NCI-H774 (cell line): ENCODE measurements at regions not wholly inside any gene's neighbourhood (a gene's known extent, or its start where the extent isn't known, plus 50 kb on each side); places are given as distances from the start of the nearest gene placed in this dataset.

Experiments used
- DNase-seq: peaks from one replicate; lab custom pipeline; 2025; lab: John Stamatoyannopoulos, UW

DNA sequence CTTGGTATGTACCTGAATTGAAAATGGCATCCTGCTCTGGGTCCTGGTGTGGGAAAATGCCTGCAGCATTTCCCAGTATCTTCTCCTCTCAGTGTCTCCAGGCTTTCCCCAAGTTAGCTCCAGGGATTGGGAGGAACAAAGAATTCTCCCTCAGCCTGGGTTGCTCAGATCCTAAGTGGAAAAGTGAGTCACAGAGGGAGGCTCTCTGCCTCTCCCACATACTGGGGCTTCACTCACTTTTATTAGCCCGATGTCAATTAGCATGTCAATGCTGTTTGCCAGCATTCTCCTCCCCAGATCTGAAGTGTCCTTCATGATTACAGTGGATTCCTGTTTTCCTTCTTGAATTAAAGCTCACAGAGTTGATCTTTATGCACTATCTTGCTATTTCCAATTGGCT lies 655.0 kb downstream of the EPHA3 start:
- no peak for DNase-seq

DNA sequence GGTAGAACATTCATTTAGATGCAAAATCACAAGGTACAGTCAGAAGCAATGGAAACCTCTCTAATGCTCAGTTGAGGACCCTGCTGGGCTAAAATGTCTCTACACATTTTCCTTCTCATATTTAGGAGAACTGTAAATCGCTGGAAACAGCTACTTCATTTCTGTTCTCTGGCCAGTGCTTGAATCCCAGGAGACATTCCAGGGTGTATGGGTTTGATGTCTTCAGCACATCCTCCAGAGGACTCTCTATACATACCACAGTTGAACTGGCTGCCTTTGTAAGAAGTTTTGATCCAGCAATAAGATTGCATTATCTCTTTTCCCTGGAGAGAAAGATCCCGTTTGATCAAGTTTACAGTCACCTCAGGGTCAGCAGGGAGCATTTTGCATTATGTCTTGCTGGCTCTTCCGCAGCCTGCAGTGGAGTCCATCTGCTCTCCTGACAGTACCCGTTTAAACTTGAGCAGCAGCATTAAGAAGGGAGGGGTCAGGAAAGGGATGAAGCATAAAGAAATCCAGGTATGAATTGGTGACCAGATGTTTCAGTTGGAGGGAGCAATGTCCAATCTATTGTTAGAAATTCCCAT lies 676.0 kb downstream of the EPHA3 start:
- DNase-seq, result no peak

DNA sequence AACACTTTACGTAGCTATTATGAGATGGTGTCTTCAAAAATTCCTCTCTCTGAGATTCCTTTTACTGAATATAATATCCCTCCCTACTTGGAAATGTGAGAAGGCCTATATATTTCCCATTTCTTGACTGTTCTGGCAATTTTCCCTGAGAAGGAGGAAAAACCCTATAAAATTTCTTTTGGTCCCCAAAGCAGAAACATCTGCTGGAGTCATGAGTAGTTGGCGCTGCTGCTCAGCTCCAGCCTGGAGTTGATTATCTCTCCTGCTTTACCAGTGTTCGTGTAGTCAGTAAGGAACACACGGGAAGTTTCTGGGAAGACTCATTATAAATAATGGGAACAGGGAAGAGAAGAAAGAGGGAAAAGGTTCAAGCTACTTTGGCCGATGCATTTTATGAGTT lies 680.1 kb downstream of the EPHA3 start:
- DNase-seq, result no peak

DNA sequence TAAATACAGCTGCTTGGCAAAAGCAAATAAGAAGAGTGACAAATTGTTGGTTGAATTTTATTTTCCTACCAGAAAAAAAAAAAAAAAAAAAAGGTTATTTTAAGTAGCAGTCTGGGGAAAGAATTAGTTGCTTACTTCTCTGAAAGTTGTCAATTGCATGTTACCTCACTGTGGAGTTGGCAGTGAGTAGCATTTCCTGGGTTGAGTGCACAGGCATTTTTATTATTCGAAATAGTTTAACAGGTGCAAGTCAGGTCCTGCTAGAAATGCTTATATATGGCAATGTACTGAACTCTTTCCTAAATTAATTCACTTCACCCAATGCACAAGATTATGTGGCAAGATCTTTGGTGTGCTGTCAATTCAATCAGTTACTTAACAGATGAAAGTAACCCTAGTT lies 680.6 kb downstream of the EPHA3 start:
- DNase-seq, result no peak

DNA sequence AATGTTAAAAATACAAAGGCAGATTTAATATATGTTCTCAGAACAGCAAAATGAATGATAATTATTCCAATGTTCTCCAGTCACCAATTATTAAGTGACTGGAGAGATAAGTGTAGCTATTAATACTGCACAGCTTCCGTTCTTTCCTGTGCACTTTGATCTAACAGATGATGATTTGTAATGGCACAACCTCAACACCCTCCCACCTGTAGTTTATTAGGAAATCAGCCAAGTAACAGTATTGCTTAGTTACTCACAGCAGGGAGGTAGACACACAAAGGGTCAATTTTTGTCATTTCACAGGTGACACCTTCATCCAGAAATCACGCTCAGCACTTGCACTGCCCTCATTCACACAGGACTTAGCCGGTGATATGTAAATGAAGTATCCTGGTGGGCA lies 688.1 kb downstream of the EPHA3 start:
- peak; percentile 35 for DNase-seq

DNA sequence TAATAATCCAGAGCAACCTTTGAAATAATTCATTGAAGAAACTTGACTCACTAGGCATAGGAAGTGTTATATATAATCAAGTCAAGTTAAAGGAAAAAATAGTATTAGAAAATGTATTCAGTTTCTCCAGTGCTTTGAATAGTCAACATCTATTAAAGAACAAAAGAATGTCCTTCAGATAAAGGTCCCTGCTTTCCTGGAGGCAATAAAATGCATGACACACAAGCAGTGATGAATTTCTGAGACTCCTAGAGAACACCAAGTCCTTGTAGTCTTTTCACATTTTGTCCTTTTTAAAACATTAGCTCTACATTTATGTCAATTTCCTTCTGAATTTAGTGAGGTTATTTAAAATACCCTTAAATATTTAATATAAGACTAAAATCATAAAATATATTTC lies 695.5 kb downstream of the EPHA3 start:
- no peak for DNase-seq

DNA sequence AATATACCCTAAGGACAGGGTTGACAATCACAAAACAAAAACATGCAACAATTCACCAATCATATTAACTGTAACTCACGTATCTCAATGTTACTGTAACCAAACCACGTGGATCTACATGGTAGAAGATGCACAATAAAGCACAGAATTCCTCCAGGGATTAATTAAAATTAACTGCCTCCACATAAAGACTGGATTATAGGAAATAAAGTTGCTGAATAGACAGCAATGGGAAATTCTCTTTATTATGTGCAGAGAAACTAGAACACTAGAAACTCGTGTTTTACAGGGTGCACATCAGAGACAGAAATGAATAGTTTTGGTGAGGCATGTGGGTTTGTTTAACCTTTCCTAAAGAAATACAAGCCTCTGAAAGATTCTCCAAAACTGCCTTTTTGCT lies 696.3 kb downstream of the EPHA3 start:
- no peak for DNase-seq

DNA sequence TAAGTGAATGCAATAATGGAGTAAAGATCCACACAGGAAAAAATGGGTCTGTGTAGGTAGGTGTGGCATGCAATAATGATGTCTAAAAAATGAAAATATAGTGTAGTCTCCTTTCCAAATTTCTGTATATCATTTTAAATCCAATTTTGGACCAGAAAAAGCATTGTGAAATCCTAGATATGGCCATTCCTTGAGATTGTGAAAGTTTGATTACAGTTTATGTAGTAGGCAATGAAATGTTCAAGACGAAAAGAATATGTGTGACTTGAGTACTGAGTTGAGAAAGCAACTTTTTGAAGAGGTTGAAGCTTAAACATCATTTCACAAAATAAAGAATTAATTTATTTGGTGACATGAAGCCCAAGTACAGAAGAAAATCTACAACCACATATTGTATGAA lies 698.7 kb downstream of the EPHA3 start:
- DNase-seq, result no peak

DNA sequence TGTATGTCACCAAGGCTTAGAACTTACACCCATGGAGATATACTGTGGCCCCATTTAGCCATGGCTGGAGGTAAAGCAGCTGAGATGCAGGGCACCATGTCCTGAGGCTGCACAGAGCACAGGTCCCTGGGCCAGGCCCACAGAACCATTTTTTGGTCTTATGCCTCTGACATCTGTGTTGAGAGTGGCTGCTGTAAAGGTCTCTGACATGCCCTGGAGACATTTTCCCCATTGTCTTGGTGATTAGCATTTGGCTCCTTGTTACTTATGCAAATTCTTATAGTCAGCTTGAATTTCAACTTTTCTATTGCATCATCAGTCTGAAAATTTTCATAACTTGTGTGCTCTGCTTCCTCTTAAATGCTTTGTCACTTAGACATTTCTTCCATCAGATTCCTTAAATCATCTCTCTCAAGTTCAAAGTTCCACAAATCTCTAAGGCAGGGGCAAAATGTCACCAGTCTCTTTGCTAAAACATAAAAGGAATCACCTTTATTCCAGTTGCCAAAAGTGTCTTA lies 701.3 kb downstream of the EPHA3 start:
- no peak for DNase-seq

DNA sequence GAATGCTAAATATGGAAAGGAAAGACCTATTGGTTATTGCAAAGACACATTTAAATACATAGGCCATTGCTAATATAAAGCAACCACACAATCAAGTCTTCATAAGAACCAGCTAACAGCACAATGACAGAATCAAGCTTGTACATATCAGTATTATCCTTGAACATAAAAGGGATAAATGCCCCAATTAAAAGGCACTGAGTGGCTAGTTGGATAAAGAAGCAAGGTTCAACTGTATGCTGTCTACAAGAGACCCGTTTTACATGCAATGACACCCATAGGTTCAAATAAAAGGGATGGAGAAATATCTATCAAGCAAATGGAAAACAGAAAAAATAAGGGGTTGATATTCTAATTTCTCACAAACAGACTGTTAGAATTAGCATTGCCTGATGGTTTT lies 706.1 kb downstream of the EPHA3 start:
- no peak for DNase-seq

DNA sequence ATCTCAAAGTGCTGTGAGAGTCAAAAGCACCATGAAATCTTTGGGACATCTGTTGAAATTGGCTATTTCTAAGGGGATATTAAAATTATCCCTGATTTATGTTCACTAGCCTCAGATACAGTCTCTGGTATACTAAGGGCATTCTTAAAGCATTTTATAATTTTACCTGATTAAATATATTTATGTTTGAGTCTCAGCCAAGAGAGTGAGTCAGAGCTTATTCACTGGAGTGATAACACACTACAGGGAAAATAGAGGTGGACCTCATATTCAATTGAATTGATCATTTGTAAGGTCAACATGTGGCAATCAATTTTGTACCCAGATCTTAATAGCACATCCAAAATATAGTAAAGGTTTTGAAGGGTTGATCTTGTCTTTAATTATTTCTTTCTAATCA lies 733.6 kb downstream of the EPHA3 start:
- DNase-seq, result no peak

DNA sequence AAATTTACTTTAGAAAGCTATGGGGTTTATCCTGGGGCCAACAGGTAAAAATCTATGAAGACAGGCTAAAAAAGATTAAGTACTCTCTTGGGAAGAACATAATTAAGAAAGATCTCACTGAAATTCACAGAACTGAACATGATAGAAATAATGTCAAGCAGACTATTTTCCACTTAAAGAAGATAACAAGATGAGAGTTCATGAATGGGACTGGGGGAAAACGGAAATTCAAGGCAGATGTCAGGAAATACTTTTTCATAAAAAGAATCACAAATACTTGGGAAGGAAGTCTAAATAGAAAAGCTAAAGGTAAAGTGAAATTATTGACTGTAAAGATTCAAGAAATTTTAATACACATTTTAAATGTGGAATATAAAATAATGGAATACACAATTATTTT lies 737.6 kb downstream of the EPHA3 start:
- no peak for DNase-seq

DNA sequence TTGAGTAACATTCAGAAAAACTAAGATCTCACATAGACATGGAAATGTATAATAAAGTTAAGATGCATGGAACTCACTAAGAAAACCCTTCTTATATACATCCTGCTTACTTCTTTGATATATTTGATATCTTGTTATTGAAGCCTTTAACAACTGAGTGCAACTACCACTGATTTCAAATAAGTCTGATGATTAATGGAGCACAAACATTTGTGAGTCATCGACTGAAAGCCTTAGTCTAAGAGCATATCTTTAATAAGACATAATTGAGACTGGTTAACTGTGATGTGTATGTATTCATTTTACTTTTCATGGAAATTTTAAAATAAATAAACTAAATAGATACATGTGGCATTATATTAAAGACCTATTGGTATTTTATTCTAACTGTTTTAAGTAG lies 740.5 kb downstream of the EPHA3 start:
- DNase-seq, result no peak

DNA sequence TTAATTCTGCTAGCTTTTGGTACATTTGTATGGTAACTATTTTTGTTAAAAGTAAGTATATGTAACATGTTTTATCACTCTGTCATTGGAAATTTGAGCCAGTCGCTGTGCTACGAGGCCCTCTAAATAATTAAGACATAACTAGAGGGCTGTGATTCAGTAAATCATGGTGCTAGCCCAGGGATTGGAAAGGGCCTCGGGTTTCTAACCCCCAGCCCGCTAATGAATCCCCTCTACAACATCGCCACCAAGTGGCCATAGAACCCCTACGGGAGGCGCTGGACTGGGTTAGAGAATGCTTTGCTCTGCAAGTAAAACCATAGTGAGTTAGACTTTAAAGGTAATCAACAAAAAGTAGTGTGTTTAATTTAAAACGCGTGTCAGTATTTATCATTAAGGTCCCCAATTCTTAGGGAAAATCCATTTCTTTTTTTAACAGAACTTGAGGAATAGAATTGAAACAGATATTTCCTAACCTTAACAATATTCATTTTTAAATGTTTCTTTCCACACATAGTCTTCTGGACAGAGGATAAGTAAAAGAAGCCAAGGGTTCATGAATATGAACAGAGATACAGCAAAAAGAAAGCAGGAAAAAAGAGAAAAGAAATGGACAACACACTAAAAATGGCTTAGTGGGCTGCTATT lies 744.7 kb downstream of the EPHA3 start:
- no peak for DNase-seq

DNA sequence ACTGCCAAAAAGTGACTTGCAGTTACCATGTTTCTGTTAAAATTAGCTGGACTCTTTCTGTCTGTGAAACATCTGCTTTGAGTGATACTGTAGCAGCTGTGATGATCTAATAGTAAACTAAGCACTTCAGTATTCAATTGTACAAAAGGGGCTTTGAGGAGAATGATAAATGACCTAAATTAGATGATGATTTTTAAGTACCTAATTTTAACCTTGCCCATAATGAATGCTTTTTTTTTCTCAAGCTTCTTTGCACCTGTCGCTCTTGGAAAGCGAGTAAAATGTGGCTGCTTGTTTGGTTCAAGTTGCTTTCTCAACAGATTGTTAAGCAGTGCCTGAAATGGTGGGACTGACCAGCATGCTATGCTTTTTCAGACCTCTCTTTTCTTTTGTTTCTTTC lies 752.3 kb downstream of the EPHA3 start:
- peak; percentile 77 for DNase-seq

DNA sequence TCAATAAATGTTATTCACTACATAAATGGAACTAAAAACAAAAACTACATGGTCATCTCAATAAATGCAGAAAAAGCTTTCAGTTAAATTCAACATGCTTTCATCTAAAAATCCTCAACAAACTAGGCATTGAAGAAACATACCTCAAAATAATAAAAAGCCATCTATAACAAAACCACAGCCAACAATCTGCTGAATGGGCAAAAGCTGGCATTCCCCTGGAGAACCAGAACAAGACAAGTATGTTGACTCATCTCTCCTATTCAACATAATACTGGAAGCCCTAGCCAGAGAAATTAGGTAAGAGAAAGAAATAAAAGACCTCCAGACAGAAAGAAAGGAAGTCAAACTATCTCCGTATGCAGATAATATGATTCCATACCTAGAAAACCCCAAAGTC lies 759.9 kb downstream of the EPHA3 start:
- no peak for DNase-seq

DNA sequence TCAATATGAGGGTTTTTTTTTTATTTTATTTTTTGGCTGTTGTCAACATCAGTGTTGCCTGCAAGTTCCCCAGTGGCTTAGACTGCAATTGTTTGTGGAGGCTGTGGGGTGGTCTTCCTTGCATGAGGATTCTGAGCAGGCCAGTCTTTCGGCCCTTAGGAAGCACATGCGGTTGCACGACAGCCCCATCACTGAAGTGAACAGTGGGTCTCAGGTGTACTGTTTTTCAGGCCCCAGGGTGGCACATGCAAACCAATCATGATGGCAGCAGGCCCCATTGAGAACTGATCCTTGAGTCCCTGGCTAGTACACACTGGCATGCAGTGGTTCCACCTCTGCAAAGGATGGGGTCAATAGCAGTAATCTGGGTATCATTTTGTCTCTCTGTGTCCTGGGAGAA lies 768.7 kb downstream of the EPHA3 start:
- DNase-seq, result no peak

DNA sequence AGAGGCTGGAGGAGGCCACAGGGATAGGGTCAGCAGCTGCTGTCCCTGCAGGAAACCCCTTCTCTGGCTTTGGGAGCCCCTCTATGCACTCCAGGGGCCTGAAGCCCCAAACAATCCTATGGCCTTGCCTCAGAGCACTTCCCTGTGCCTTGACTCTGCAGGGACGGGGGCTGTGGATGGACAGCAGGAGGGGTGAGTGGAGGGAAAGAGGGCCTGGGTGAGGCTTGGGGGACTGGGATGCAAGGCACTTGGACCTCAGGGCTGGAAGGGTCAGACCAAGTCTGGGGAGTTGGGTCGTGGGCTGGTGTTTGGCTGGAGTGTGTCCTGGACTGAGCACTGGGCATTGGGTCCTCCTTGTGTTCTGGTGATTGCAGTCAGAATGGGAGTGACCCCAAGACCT lies 769.8 kb downstream of the EPHA3 start:
- DNase-seq, result no peak

DNA sequence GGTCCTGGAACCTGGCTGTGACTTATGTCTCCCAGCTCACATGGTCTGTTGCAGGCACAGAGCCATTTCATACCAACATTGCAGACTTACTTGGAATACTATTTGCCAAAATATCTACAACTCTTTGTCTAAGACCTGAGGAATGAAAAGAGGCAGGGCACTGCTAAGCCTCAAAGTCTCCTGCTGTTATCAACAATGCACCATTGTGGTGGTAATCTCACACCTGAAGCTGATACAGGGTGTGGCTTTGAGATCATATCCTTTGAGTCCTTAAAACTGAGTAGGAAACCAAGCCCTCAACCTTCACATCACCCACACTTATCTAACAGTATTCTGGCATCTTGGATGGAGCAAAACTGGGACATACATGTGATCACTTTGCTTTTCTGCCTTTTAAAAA lies 782.0 kb downstream of the EPHA3 start:
- no peak for DNase-seq

DNA sequence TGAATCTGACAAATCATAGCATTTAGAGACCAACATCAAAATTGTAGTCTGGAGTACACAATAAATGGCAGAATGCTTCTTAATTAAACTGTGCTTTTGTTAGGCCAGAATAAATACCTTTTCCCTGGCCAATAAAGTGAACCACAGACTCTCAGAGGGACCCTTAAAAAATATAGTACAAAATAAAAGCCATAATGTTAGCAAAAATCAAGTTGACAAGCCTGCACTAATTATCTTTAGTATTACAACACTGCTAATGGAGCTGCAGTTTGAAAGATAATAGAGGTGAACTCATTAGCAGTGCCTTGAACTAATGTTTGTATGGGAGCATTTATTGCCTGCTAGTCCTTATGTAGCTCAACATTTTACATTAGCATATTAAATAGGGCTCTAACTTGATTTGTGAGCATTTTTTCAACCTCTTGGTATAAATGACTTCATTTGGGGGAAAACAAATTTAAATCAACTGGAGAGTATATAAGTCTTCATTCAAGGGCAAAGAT lies 801.3 kb downstream of the EPHA3 start:
- DNase-seq, result peak; percentile 39

DNA sequence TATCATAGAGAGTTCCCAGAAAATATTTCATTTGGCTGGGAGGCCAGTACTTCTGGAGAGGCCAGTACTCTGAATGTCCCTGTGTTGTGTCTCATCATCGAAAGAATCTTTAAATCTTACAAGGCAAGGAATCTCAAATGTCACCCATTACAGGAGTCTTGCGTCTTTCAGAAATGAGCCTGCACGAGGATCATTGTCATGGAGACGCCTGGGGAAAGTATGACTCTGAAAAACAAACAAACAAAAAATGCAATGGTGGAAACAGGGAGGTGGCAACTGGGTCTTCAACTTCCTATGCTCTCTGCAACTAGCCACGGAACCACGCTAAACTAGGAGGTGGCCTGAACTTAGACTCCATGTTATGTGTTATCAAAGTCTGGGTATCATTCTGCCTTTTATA lies 804.6 kb downstream of the EPHA3 start:
- DNase-seq, result no peak

DNA sequence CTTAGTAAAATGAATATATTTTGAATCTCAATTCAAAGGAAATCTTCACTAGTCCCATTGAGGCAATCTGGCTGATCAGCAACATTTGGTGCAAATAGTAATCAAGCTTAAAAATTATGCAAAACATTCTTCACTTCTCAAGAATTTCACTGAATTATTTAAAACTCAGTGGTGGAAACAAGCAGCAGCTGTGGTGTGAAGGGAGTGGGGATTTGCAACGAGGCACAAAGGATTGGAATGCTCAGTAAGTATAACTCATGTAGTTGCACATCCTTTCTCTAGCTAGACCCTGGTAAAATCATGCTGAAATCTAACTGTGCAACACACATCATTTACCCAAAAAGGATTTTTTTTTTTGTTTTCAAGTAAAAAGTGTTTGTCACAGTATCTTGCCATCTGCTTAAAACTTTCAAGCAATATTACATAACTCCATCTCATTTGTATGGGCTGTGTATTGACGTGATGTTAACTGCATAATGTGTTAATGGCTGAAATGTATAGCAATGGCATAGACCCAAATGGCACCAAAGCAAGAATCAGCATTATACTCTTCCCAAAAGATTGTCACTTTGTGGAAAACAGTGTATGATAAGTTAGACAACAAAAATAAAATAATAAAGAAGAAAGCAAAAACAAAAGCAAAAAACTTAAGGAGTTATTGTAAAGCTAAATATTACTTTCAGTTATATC lies 816.6 kb downstream of the EPHA3 start:
- DNase-seq, result no peak

DNA sequence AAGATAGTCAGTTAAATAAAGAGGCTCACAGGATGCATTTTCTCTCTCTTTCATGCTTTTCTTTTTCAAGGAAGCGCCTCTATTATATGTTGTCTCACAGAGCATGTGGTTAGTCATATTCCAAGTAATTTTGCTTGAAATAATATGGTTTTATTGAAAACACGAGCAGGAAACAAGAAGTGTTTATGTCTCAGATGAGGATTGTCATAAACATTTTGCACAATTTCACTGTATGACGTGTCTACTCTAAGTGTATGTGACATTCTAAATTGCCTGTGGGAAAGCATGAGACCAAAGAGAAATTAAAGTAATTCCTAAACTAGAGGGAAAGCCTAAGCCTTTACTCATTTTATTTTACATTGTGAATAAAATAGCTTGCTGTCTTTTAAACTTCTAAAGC lies 818.6 kb downstream of the EPHA3 start:
- no peak for DNase-seq
